AG09319 (cell line): ENCODE measurements at regions not wholly inside any gene's neighbourhood (a gene's known extent, or its start where the extent isn't known, plus 50 kb on each side); places are given as distances from the start of the nearest gene placed in this dataset.

Source experiments
- DNase-seq: peaks from one replicate; pipeline ENCODE4 v3.0.0-alpha.2; 2010; ENCODE audit warnings: low read depth; ENCODE audit errors: extremely low read depth
- TF ChIP-seq, protein P1 (sequence below): IDR thresholded peaks from 2 replicates; pipeline ENCODE4 v1.5.1; 2011; ENCODE audit warnings: low read depth, mild to moderate bottlenecking, inconsistent platforms, low read length, moderate library complexity

- TF ChIP-seq, protein P1, sequence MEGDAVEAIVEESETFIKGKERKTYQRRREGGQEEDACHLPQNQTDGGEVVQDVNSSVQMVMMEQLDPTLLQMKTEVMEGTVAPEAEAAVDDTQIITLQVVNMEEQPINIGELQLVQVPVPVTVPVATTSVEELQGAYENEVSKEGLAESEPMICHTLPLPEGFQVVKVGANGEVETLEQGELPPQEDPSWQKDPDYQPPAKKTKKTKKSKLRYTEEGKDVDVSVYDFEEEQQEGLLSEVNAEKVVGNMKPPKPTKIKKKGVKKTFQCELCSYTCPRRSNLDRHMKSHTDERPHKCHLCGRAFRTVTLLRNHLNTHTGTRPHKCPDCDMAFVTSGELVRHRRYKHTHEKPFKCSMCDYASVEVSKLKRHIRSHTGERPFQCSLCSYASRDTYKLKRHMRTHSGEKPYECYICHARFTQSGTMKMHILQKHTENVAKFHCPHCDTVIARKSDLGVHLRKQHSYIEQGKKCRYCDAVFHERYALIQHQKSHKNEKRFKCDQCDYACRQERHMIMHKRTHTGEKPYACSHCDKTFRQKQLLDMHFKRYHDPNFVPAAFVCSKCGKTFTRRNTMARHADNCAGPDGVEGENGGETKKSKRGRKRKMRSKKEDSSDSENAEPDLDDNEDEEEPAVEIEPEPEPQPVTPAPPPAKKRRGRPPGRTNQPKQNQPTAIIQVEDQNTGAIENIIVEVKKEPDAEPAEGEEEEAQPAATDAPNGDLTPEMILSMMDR: no peak
- no peak for DNase-seq
These were observed 128.6 kb upstream of the SPACA1 start for GRCh38 chr6:87919001-87919400.

DNA sequence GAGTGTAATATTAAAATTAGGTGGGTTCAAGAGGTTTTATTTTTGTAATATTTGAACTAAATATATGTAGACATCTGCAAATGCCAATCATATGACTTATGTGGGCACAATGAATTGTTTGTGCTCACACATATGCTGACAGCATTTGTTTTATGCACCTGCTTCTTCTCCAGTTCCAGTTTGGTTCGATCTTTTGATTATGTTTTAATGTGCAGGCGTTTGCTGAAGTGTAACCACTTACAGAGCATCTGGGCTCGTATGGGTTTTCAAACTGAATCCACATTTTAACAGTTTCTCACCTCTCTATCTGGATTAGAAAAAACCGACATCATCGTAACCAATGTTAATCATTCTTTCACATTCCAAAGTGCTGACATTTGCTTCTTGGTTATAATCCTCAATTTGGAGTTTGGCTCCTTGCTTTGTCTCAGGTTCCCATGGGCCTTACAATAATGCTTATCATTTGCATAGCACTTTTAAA is 129.1 kb upstream of the SPACA1 start:
- DNase-seq: no peak

GRCh38 chr6:87917886-87918285 is 129.8 kb upstream of the SPACA1 start:
- no peak for DNase-seq
- TF ChIP-seq, protein P1: no peak

More for the DNA sequence above, 129.1 kb upstream of the SPACA1 start:
- TF ChIP-seq, protein P1: no peak

- TF ChIP-seq, protein P1: no peak
- no peak for DNase-seq
These were observed 131.2 kb upstream of the SPACA1 start for GRCh38 chr6:87916446-87916845.

DNA sequence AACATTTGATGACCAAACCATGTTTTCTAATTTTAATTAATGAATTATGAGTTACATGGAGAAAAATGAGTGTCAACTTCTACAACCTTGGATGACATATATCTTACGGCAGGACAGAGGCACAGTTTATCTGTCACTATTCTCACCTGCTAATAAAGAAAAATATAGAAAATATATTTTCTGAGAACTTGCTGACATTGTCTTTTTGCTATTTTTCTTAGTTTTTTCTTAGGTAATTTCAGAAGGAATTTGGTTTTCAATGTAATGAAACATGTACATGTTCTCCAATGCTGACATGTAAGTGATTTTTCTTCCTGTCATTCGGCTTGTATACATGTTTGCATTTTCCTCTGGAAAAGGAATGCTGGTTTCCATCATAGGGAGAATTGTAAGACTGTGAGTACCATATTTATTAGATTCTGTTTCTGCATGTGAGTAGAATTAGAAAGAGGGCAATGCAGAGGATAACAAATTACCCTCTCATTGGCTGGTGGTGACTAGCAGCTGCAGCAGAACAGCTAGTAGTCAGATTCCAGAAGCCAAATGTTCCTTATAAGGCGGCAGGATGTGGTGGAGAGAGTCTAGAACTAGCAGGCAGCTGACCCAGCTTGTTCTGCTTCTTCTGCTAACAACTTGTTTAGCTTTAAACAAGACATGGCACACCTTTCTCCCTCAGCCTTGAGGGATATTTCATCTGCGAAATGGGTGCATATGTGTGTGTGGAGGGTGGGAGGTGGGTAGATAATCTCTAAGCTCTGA is 132.8 kb upstream of the SPACA1 start:
- DNase-seq: no peak
- TF ChIP-seq, protein P1: no peak

GRCh38 chr6:87913974-87914373 is 133.7 kb upstream of the SPACA1 start:
- TF ChIP-seq, protein P1: no peak
- DNase-seq: no peak

DNA sequence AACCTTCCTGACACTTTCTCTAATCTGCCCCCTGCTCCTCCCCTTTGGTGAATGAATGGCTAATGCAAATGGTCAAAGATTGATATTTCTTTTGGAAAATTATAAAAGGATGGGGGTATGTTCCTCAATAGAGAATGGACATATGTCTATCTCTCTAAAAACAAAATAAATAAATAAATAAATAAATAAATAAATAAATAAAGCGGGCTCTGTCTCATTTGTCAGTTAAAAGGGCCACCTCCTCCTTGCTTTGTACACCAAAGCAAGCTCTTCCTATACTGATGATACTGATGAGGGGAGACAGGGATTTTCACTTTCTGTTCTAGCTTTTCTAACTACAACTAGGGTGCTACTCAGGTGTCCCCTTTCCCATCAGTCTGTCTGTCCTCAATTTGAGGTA is 135.5 kb upstream of the SPACA1 start:
- no peak for DNase-seq
- TF ChIP-seq, protein P1: no peak
